IPS-20b (cell line): ENCODE measurements at regions not wholly inside any gene's neighbourhood (a gene's known extent, or its start where the extent isn't known, plus 50 kb on each side); places are given as distances from the start of the nearest gene placed in this dataset.
"Not testable (repeated sequence)": the region's sequence is repeated elsewhere in the genome, so short reads cannot be mapped to it uniquely, and the experiment has no call there.

ENCODE experiments used
- H3K27ac ChIP-seq: one replicate; pipeline ENCODE4 v1.5.1; 2013; ENCODE audit warnings: low read length
- H3K27me3 ChIP-seq: 2 replicates; pipeline ENCODE4 v1.6.1; 2013; ENCODE audit warnings: mild to moderate bottlenecking, low read length, inconsistent platforms; ENCODE audit not compliant: insufficient read depth
- H3K36me3 ChIP-seq: 2 replicates; pipeline ENCODE4 v1.6.1; 2013; ENCODE audit warnings: low read depth, mild to moderate bottlenecking, inconsistent platforms, low read length, moderate library complexity; ENCODE audit not compliant: insufficient read depth
- H3K4me1 ChIP-seq: 2 replicates; pipeline ENCODE4 v1.6.1; 2013; ENCODE audit warnings: mild to moderate bottlenecking, control low read depth, inconsistent platforms, low read length, moderate library complexity; ENCODE audit not compliant: insufficient read depth
- H3K4me3 ChIP-seq: 2 replicates; pipeline ENCODE4 v1.5.1; 2013; ENCODE audit warnings: mild to moderate bottlenecking, low read length, inconsistent platforms
- H3K9ac ChIP-seq: 2 replicates; pipeline ENCODE4 v1.6.1; 2013; ENCODE audit warnings: low read depth, mild to moderate bottlenecking, inconsistent platforms, low read length, moderate library complexity
- H3K9me3 ChIP-seq: 2 replicates; pipeline ENCODE4 v1.6.1; 2013; ENCODE audit warnings: mild to moderate bottlenecking, low read depth, low read length, inconsistent platforms; ENCODE audit not compliant: insufficient read depth

DNA sequence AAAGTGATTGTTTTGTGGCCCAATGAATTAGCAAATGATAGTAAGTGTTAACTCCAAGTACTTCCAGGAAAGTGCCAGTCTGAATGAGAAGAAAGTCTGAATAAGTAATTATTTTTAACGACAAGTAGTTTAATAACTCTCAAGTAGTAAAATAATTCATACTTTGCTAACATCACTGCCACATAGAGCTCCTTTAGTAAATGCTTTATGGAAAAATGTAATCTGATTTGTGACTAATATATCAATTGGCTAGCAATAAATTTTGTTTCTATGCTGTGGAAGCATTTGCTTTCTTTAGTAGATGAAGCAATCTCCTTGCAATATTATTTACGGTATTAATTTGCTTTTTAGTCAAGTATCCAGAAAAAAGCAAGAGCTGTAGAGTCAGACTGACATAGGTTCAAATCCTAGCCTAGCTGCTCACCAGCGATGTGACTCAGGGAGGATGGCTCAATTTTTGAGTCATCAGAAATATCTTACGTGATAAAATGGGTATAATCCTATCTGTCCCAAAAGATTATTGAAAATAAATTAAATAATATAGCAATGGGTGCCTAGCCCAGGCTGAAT, 329.3 kb downstream of the FGFR2 start:
- no peak overlapping the region for H3K27ac ChIP-seq
- no peaks in the 10 kb centered on the region; the same call in 1 of the 2 replicates for H3K4me1 ChIP-seq
- H3K36me3 ChIP-seq, result no peaks in the 10 kb centered on the region
- H3K4me3 ChIP-seq, result no peak overlapping the region
- H3K27me3 ChIP-seq, result no peaks in the 10 kb centered on the region
- no peaks in the 10 kb centered on the region for H3K9me3 ChIP-seq
- no peak overlapping the region for H3K9ac ChIP-seq

DNA sequence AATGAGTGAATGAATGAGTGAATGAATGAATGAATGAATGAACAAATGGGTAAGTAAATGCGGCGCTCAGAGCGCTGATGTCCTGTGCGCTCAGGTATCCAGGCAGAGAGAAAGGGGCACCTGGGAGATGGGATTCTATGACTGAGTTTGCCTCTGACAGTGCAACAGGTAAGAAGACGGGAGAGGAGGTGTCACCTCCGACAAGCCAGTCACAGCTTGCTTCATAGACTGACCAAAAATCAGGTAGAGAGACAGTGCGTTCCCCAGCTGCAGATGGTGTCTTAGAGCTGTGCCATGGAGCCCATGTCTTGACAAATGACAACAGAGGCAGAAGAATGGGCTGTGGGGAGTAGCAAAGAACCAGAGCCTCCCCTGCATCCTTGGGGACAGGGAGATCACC, 327.3 kb downstream of the FGFR2 start:
- Histone ChIP-seq H3K9me3 (no peaks in the 10 kb centered on the region), H3K27me3 (no peaks in the 10 kb centered on the region), H3K4me3 (no peak overlapping the region), H3K4me1 (no peaks in the 10 kb centered on the region), H3K27ac (no peak overlapping the region), H3K36me3 (no peaks in the 10 kb centered on the region), H3K9ac (no peak overlapping the region)

GRCh38 chr10:121276046-121276445, 322.2 kb downstream of the FGFR2 start:
- Histone ChIP-seq H3K4me3 (no peak overlapping the region), H3K4me1 (no peaks in the 10 kb centered on the region; the same call in 1 of the 2 replicates), H3K27ac (no peak overlapping the region), H3K27me3 (no peaks in the 10 kb centered on the region), H3K36me3 (no peaks in the 10 kb centered on the region), H3K9me3 (no peaks in the 10 kb centered on the region), H3K9ac (no peak overlapping the region)

- Histone ChIP-seq H3K4me1 (no peaks in the 10 kb centered on the region; the same call in 1 of the 2 replicates), H3K36me3 (no peaks in the 10 kb centered on the region), H3K9ac (no peak overlapping the region), H3K9me3 (no peaks in the 10 kb centered on the region), H3K27me3 (no peaks in the 10 kb centered on the region), H3K27ac (no peak overlapping the region), H3K4me3 (no peak overlapping the region)
Measured at GRCh38 chr10:121276822-121277221, 321.4 kb downstream of the FGFR2 start.

- not testable (repeated sequence) for H3K36me3 ChIP-seq, H3K4me3 ChIP-seq, H3K9ac ChIP-seq, H3K9me3 ChIP-seq, H3K4me1 ChIP-seq, H3K27ac ChIP-seq, H3K27me3 ChIP-seq
Measured at GRCh38 chr10:121278386-121278785, 319.9 kb downstream of the FGFR2 start.

- H3K36me3 ChIP-seq, result no peaks in the 10 kb centered on the region
- H3K27me3 ChIP-seq, result no peaks in the 10 kb centered on the region
- no peak overlapping the region for H3K27ac ChIP-seq
- peaks cover 5% of the 10 kb centered on the region; the same call in 1 of the 2 replicates for H3K4me1 ChIP-seq
- no peak overlapping the region for H3K9ac ChIP-seq
- H3K9me3 ChIP-seq, result no peaks in the 10 kb centered on the region
- H3K4me3 ChIP-seq, result no peak overlapping the region
Measured at GRCh38 chr10:121281576-121281975, 316.7 kb downstream of the FGFR2 start.

DNA sequence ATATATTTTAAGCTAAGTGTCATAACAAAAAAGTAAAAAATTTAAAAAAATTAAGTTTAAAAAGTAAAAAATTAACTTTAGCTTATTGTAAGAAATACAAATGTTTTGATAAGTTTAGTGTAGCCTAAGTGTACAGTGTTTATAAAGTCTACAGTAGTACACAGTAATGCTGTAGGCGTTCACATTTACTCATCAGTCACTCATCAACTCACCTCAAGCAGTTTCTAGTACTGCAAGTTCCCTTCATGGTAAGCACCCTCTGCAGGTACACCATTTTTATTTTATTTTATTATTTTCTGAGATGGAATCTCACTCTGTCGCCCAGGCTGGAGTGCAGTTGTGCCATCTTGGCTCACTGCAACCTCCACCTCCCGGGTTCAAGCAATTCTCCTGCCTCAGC, 316.0 kb downstream of the FGFR2 start:
- H3K27ac ChIP-seq, result no peak overlapping the region
- H3K4me3 ChIP-seq, result no peak overlapping the region
- H3K27me3 ChIP-seq, result no peaks in the 10 kb centered on the region
- H3K4me1 ChIP-seq, result peaks cover 5% of the 10 kb centered on the region; the same call in 1 of the 2 replicates
- H3K9me3 ChIP-seq, result no peaks in the 10 kb centered on the region
- no peak overlapping the region for H3K9ac ChIP-seq
- H3K36me3 ChIP-seq, result no peaks in the 10 kb centered on the region

DNA sequence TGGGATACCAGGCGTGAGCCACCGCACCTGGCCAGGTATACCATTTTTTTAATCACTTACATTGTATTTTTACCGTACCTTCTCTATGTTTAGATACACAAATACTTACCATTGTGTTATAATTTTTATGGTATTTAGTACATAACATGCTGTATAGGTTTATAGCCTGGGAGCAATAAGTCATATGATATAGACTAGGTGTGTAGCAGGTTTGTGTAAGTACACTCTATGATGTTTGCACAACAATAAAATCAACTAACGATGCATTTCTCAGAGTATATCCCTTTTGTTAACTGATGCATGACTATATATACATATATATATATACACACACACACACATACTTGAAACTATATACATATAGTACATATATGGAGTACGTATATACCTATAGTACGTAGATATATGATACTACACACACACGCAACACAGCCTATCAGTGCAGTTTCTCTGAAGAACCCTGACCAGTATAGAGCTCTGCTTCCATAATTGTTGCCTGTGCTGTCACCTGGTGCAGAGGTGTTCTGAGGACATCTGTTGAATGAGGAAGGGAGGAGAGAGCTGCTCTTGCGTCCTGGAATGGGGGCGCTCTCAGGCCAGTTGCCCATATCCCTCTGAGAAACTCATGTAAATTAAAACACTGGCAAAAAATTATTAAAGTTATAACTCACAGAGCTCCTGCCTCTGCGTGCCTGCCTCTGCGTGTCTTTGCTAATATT, 315.3 kb downstream of the FGFR2 start:
- Histone ChIP-seq H3K27me3 (no peaks in the 10 kb centered on the region), H3K4me1 (peaks cover 9% of the 10 kb centered on the region; the same call in 1 of the 2 replicates), H3K36me3 (no peaks in the 10 kb centered on the region), H3K9ac (no peak overlapping the region), H3K9me3 (no peaks in the 10 kb centered on the region), H3K4me3 (no peak overlapping the region), H3K27ac (no peak overlapping the region)

DNA sequence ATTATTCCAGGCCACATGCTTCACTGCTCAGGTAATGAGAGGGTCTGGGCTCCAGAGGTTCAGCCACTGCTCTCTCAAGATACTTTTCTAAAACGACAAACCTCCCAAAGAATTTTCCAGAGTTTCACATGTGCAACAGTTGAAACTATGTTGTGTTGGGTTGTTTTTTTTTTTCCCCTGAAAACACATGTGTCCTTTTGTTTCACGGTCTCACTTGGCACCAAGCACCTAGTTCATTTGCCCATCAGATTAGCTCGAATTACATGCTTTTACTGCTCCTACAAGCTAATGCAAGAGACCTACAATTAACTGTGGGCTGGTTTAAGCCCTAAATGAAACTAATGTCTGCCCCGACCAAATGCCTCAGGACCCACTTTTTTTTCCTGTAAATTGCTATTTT, 313.3 kb downstream of the FGFR2 start:
- Histone ChIP-seq H3K9me3 (no peaks in the 10 kb centered on the region), H3K27me3 (no peaks in the 10 kb centered on the region), H3K4me1 (peaks cover 26% of the 10 kb centered on the region), H3K27ac (no peak overlapping the region), H3K9ac (no peak overlapping the region), H3K36me3 (no peaks in the 10 kb centered on the region), H3K4me3 (no peak overlapping the region)

GRCh38 chr10:121285406-121286196, 312.6 kb downstream of the FGFR2 start:
- H3K27me3 ChIP-seq, result no peaks in the 10 kb centered on the region

DNA sequence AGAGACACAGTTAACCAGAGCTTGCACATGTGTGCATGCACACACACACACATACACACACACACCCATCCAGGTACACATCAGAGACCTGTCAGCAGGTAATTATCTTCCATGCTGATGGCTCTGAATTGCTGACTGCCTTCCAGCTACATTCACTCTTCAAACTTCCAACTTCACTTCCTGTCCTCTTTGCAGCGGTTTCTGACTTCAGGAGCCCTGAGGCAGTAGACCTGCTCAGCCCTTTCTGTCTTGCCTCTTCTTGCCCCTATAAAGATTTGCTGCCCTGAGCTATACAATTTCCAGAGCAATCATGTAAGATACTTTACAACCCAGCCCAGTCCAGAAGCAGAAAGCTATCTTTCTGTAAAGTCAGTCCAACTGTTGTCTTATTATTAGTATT, 310.2 kb downstream of the FGFR2 start:
- H3K27me3 ChIP-seq, result 0 out of 2 replicates have a peak, but pooled peaks cover 2% of the 10 kb centered on the region
- no peaks in the 10 kb centered on the region for H3K9me3 ChIP-seq
- peaks cover 28% of the 10 kb centered on the region for H3K4me1 ChIP-seq
- peak overlapping the region; percentile 45 for H3K27ac ChIP-seq
- H3K36me3 ChIP-seq, result no peaks in the 10 kb centered on the region
- no peak overlapping the region for H3K4me3 ChIP-seq
- peak overlapping the region; percentile 38; the same call in 1 of the 2 replicates for H3K9ac ChIP-seq

More at GRCh38 chr10:121285406-121286196, 312.6 kb downstream of the FGFR2 start:
- Histone ChIP-seq H3K27ac (no peak overlapping the region), H3K9ac (no peak overlapping the region), H3K4me1 (peaks cover 28% of the 10 kb centered on the region), H3K4me3 (no peak overlapping the region), H3K9me3 (no peaks in the 10 kb centered on the region), H3K36me3 (no peaks in the 10 kb centered on the region)
